Neutrophil (primary cell): ENCODE measurements at regions not wholly inside any gene's neighbourhood (a gene's known extent, or its start where the extent isn't known, plus 50 kb on each side); places are given as distances from the start of the nearest gene placed in this dataset.

Source experiments
- H3K27ac ChIP-seq: fragments of 200-600 bp; sonication (generic); 2 replicates; pipeline ENCODE4 v1.5.1; 2016; ENCODE audit warnings: mild to moderate bottlenecking, moderate library complexity
- H3K27me3 ChIP-seq: fragments of 200-600 bp; sonication (generic); 2 replicates; pipeline ENCODE4 v1.6.0; 2016; ENCODE audit warnings: mild to moderate bottlenecking
- H3K36me3 ChIP-seq: fragments of 200-600 bp; sonication (generic); 2 replicates; pipeline ENCODE4 v1.5.1; 2017
- H3K4me1 ChIP-seq, 2 experiments: fragments of 200-600 bp in 1 of 2; sonication (generic) in 1 of 2; 1 replicate in 1 of 2; 2 replicates in 1 of 2; pipeline versions ENCODE4 v1.5.1 to v1.6.1; 2013 to 2016; ENCODE audit warnings: low read depth in 1 of 2, low read length in 1 of 2, mild to moderate bottlenecking in 1 of 2, moderate library complexity in 1 of 2; ENCODE audit not compliant: control insufficient read depth in 1 of 2, insufficient read depth in 1 of 2
- H3K4me3 ChIP-seq, 2 experiments: fragments of 200-600 bp in 1 of 2; sonication (generic) in 1 of 2; 1 replicate in 1 of 2; 2 replicates in 1 of 2; pipeline ENCODE4 v1.5.1; 2013 to 2016; ENCODE audit warnings: low read depth in 1 of 2, low read length in 1 of 2, mild to moderate bottlenecking in 1 of 2, moderate library complexity in 1 of 2
- H3K9me3 ChIP-seq: fragments of 200-600 bp; sonication (generic); 2 replicates; pipeline ENCODE4 v1.5.1; 2016
- TF ChIP-seq, protein P1 (sequence below): fragments of 200-600 bp; sonication (generic); IDR thresholded peaks from 2 replicates; pipeline ENCODE4 v1.5.1; 2016; ENCODE audit warnings: antibody characterized with exemption

DNA sequence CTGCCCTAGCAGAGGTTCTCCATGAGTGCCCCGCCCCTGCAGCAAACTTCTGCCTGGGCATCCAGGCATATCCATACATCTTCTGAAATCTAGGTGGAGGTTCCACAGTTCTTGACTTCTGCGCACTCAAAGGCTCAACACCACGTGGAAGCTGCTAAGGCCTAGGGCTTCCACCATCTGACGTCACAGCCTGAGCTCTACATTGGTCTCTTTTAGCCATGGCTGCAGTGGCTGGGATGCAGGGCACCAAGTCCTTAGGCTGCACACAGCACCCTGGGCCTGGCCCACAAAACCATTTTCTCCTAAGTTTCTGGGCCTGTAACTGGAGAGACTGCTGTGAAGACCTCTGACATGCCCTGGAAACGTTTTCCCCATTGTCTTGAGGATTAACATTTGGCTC is 272.6 kb upstream of the PLXNA2 start:
- Histone ChIP-seq H3K36me3 (no peaks in the 10 kb centered on the region), H3K4me3 (no peak overlapping the region), H3K27ac (no peak overlapping the region), H3K4me1 (no peaks in the 10 kb centered on the region), H3K9me3 (no peaks in the 10 kb centered on the region), H3K27me3 (peaks cover 4% of the 10 kb centered on the region)
- TF ChIP-seq, protein P1, sequence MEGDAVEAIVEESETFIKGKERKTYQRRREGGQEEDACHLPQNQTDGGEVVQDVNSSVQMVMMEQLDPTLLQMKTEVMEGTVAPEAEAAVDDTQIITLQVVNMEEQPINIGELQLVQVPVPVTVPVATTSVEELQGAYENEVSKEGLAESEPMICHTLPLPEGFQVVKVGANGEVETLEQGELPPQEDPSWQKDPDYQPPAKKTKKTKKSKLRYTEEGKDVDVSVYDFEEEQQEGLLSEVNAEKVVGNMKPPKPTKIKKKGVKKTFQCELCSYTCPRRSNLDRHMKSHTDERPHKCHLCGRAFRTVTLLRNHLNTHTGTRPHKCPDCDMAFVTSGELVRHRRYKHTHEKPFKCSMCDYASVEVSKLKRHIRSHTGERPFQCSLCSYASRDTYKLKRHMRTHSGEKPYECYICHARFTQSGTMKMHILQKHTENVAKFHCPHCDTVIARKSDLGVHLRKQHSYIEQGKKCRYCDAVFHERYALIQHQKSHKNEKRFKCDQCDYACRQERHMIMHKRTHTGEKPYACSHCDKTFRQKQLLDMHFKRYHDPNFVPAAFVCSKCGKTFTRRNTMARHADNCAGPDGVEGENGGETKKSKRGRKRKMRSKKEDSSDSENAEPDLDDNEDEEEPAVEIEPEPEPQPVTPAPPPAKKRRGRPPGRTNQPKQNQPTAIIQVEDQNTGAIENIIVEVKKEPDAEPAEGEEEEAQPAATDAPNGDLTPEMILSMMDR, result no peak

DNA sequence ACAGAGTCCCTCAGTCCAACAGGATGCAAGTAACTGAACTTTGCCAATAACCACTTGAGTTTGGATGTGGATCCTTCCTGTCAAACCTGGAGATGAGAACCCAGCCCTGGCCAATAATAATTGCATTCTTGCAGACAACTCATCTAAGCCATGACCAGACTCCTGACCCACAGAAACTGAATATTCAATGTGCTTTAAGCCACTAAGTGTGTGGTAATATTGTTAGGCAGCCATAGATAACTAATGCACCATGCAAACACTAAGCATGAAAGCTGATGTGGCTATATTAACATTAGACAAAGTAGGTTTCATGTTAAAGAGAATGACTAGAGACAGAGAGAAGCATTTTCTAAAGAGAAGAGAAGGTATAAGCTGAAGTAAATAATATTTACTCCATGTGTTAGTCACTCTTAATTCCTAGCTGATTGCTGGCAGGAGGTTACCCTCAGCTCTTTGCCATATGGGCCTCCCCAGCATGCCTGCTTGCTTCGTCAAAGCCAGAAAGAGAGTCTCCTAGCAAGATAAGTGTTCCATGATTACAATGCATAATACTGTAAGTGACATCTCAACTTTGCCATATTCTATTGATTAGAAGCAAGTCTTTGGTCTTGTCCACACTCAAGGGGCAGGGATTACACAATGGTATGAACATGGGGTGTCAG is 276.4 kb upstream of the PLXNA2 start:
- TF ChIP-seq, protein P1, result no peak
- Histone ChIP-seq H3K9me3 (no peaks in the 10 kb centered on the region), H3K4me3 (no peak overlapping the region), H3K27me3 (peaks cover 4% of the 10 kb centered on the region), H3K36me3 (no peaks in the 10 kb centered on the region), H3K4me1 (no peaks in the 10 kb centered on the region), H3K27ac (no peak overlapping the region)

DNA sequence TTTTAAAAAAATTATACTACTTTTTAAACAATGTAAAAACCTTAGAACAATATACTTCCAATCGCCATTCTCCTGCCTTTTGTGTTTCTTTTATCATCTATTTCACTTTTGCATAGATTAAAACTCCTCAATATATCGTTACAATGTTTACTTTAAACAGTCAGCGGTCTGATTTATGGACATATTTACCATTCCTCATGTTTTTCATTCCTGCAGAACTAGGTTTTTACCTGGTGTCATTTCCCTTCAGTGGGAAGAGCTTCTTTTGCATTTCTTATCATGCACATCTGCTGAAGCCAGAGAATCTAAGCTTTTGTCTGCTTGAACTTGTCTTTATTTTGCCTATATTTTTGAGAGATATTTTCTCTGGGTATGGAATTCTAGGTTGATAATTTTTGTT is 277.4 kb upstream of the PLXNA2 start:
- H3K4me1 ChIP-seq, result no peaks in the 10 kb centered on the region
- H3K27ac ChIP-seq, result no peak overlapping the region
- H3K9me3 ChIP-seq, result no peaks in the 10 kb centered on the region
- TF ChIP-seq, protein P1, result no peak
- no peak overlapping the region for H3K4me3 ChIP-seq
- H3K27me3 ChIP-seq, result peaks cover 4% of the 10 kb centered on the region
- H3K36me3 ChIP-seq, result no peaks in the 10 kb centered on the region

DNA sequence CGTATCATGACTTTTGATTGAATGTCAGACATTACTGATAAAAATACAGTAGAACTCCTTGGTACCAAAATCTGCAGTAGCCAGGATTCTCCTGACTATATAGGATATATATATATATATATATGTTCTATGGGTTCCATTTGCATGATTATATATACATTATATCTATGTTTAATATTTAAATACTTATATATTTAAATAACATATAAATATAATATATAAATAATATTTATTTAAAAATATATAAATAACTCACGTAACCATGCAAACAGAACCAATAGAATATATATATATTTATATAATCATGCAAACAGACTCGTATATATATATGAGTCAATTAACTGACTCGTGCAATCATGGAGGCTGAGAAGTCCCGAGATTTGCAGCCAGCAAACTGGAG is 278.8 kb upstream of the PLXNA2 start:
- peaks cover 4% of the 10 kb centered on the region for H3K27me3 ChIP-seq
- H3K4me1 ChIP-seq, result no peaks in the 10 kb centered on the region
- H3K27ac ChIP-seq, result no peak overlapping the region
- H3K9me3 ChIP-seq, result no peaks in the 10 kb centered on the region
- no peaks in the 10 kb centered on the region for H3K36me3 ChIP-seq
- TF ChIP-seq, protein P1, result no peak
- no peak overlapping the region for H3K4me3 ChIP-seq

DNA sequence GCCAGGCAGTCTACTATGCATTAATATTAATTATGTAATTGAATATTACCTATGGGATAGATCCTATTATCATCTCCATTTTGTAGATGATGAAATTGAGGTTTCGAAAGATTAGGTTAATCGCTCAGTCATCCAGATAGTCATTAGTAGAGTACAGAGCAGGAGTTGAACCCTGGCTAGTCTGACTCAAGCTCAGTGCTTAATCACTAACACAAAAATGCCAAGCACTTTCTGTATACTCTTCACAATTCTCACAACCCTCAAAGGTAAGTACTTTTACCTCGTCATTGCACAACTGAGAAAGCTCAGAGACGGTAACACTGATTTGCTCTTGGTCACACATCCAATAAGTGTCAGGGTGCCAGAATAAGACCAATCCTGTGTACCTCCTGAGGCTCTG is 280.2 kb upstream of the PLXNA2 start:
- TF ChIP-seq, protein P1, result no peak
- H3K27ac ChIP-seq, result no peak overlapping the region
- H3K36me3 ChIP-seq, result no peaks in the 10 kb centered on the region

More for the DNA sequence above, 280.2 kb upstream of the PLXNA2 start:
- Histone ChIP-seq H3K4me1 (no peaks in the 10 kb centered on the region), H3K4me3 (no peak overlapping the region), H3K9me3 (no peaks in the 10 kb centered on the region), H3K27me3 (peaks cover 16% of the 10 kb centered on the region)
